ENCODE measurements at regions not wholly inside any gene's neighbourhood (a gene's known extent, or its start where the extent isn't known, plus 50 kb on each side); places are given as distances from the start of the nearest gene placed in this dataset.

- H3K4me3 ChIP-seq (ENCODE audit: low read depth, low read length), result no peak overlapping the region
- no peak for TF ChIP-seq CTCF (IDR thresholded peaks at IDR 0.05; ENCODE audit: low read depth, low read length)
These were observed 311.0 kb downstream of the WDR72 start for GRCh38 chr15:53448232-53449015.

GRCh38 chr15:53447742-53448141 is 311.7 kb downstream of the WDR72 start:
- no peak for TF ChIP-seq CTCF (IDR thresholded peaks at IDR 0.05; ENCODE audit: low read depth, low read length)
- H3K4me3 ChIP-seq (ENCODE audit: low read depth, low read length), result no peak overlapping the region

- no peak overlapping the region for H3K4me3 ChIP-seq (ENCODE audit: low read depth, low read length)
- no peak for TF ChIP-seq CTCF (IDR thresholded peaks at IDR 0.05; ENCODE audit: low read depth, low read length)
These were observed 312.3 kb downstream of the WDR72 start for GRCh38 chr15:53447053-53447574.

- TF ChIP-seq CTCF (IDR thresholded peaks at IDR 0.05; ENCODE audit: low read depth, low read length), result no peak
- H3K4me3 ChIP-seq (ENCODE audit: low read depth, low read length), result no peak overlapping the region
These were observed 313.1 kb downstream of the WDR72 start for GRCh38 chr15:53446376-53446775.

GRCh38 chr15:53445531-53445930 is 313.9 kb downstream of the WDR72 start:
- no peak overlapping the region for H3K4me3 ChIP-seq (ENCODE audit: low read depth, low read length)
- TF ChIP-seq CTCF (IDR thresholded peaks at IDR 0.05; ENCODE audit: low read depth, low read length), result no peak

GRCh38 chr15:53437985-53438841 is 321.2 kb downstream of the WDR72 start:
- no peak overlapping the region for H3K4me3 ChIP-seq (ENCODE audit: low read depth, low read length)
- no peak for TF ChIP-seq CTCF (IDR thresholded peaks at IDR 0.05; ENCODE audit: low read depth, low read length)

GRCh38 chr15:53437366-53437765 is 322.1 kb downstream of the WDR72 start:
- H3K4me3 ChIP-seq (ENCODE audit: low read depth, low read length), result no peak overlapping the region
- no peak for TF ChIP-seq CTCF (IDR thresholded peaks at IDR 0.05; ENCODE audit: low read depth, low read length)

Data from WI38 (cell line).